Activated effector memory CD4-positive, alpha-beta T cell treated with Interleukin-2 at 50 U/mL for 16 hours (primary cell): ENCODE measurements at regions not wholly inside any gene's neighbourhood (a gene's known extent, or its start where the extent isn't known, plus 50 kb on each side); places are given as distances from the start of the nearest gene placed in this dataset.
A peak's percentile ranks its signal among the peaks of the same experiment; 100 is the strongest.

Experiments
- DNase-seq: peaks from one replicate; pipeline ENCODE4 v3.0.0-alpha.2; 2020

- no peak for DNase-seq
Observed at GRCh38 chrX:39307488-39307887, 506.2 kb downstream of the MID1IP1 start.

GRCh38 chrX:39308126-39308525 lies 506.9 kb downstream of the MID1IP1 start:
- DNase-seq, result no peak

GRCh38 chrX:39309018-39309635 lies 507.9 kb downstream of the MID1IP1 start:
- no peak for DNase-seq

GRCh38 chrX:39309721-39310152 lies 508.5 kb downstream of the MID1IP1 start:
- peak; percentile 16 for DNase-seq

GRCh38 chrX:39310891-39311290 lies 509.6 kb downstream of the MID1IP1 start:
- DNase-seq, result no peak

- DNase-seq, result no peak
Observed at GRCh38 chrX:39311646-39312045, 510.4 kb downstream of the MID1IP1 start.

- DNase-seq, result no peak
Observed at GRCh38 chrX:39313146-39313545, 511.9 kb downstream of the MID1IP1 start.

GRCh38 chrX:39318506-39319343 lies 517.5 kb downstream of the MID1IP1 start:
- DNase-seq, result no peak

- DNase-seq, result no peak
Observed at GRCh38 chrX:39320165-39320564, 518.9 kb downstream of the MID1IP1 start.

- no peak for DNase-seq
Observed at GRCh38 chrX:39322496-39322895, 521.2 kb downstream of the MID1IP1 start.

GRCh38 chrX:39324233-39324930 lies 523.1 kb downstream of the MID1IP1 start:
- DNase-seq, result no peak

GRCh38 chrX:39327255-39327654 lies 526.0 kb downstream of the MID1IP1 start:
- DNase-seq, result no peak

- no peak for DNase-seq
Observed at GRCh38 chrX:39327705-39328104, 526.4 kb downstream of the MID1IP1 start.

- DNase-seq, result no peak
Observed at GRCh38 chrX:39328661-39329060, 527.4 kb downstream of the MID1IP1 start.

GRCh38 chrX:39331082-39331704 lies 529.9 kb downstream of the MID1IP1 start:
- no peak for DNase-seq

GRCh38 chrX:39333451-39333850 lies 532.2 kb downstream of the MID1IP1 start:
- DNase-seq, result no peak

- DNase-seq, result no peak
Observed at GRCh38 chrX:39335513-39336235, 534.4 kb downstream of the MID1IP1 start.

GRCh38 chrX:39336671-39337311 lies 535.5 kb downstream of the MID1IP1 start:
- DNase-seq, result no peak

- no peak for DNase-seq
Observed at GRCh38 chrX:39337451-39337850, 536.2 kb downstream of the MID1IP1 start.

- DNase-seq, result no peak
Observed at GRCh38 chrX:39338583-39338982, 537.3 kb downstream of the MID1IP1 start.

- no peak for DNase-seq
Observed at GRCh38 chrX:39356119-39356807, 555.0 kb downstream of the MID1IP1 start.
